ENCODE measurements at regions not wholly inside any gene's neighbourhood (a gene's known extent, or its start where the extent isn't known, plus 50 kb on each side); places are given as distances from the start of the nearest gene placed in this dataset.

DNA sequence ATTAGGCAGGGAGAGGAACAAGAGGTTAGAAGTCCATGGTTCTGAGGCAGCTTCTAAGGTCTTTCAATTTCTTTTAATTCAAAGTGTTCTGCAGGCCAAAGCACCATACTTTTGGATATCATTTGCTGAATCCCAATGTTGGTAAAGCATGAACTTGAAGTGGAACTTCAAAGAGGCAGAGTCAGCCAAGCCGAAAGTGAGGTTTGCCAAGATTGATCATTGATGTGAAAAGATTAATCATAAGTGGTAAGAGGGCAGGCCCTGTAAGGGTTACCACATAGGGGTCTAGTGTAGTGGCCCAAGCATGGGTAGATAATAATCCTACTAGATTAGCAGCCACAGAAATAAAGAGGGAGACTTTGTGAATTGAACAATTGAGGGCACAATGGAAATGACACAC, 191.7 kb upstream of the DIO2 start:
- TF ChIP-seq POLR2AphosphoS5 (IDR thresholded peaks at IDR 0.05; ENCODE audit: low read depth, low read length): no peak
- TF ChIP-seq, protein P1, sequence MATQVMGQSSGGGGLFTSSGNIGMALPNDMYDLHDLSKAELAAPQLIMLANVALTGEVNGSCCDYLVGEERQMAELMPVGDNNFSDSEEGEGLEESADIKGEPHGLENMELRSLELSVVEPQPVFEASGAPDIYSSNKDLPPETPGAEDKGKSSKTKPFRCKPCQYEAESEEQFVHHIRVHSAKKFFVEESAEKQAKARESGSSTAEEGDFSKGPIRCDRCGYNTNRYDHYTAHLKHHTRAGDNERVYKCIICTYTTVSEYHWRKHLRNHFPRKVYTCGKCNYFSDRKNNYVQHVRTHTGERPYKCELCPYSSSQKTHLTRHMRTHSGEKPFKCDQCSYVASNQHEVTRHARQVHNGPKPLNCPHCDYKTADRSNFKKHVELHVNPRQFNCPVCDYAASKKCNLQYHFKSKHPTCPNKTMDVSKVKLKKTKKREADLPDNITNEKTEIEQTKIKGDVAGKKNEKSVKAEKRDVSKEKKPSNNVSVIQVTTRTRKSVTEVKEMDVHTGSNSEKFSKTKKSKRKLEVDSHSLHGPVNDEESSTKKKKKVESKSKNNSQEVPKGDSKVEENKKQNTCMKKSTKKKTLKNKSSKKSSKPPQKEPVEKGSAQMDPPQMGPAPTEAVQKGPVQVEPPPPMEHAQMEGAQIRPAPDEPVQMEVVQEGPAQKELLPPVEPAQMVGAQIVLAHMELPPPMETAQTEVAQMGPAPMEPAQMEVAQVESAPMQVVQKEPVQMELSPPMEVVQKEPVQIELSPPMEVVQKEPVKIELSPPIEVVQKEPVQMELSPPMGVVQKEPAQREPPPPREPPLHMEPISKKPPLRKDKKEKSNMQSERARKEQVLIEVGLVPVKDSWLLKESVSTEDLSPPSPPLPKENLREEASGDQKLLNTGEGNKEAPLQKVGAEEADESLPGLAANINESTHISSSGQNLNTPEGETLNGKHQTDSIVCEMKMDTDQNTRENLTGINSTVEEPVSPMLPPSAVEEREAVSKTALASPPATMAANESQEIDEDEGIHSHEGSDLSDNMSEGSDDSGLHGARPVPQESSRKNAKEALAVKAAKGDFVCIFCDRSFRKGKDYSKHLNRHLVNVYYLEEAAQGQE (IDR thresholded peaks at IDR 0.05; ENCODE audit: insufficient read depth in 1 of 2, low read depth in 2 of 2, low read length in 2 of 2): no peak
- TF ChIP-seq TAF1 (IDR thresholded peaks at IDR 0.05; ENCODE audit: borderline replicate concordance, insufficient read depth, low read length): no peak

Data from PFSK-1 (cell line).